ENCODE measurements at regions not wholly inside any gene's neighbourhood (a gene's known extent, or its start where the extent isn't known, plus 50 kb on each side); places are given as distances from the start of the nearest gene placed in this dataset.

DNA sequence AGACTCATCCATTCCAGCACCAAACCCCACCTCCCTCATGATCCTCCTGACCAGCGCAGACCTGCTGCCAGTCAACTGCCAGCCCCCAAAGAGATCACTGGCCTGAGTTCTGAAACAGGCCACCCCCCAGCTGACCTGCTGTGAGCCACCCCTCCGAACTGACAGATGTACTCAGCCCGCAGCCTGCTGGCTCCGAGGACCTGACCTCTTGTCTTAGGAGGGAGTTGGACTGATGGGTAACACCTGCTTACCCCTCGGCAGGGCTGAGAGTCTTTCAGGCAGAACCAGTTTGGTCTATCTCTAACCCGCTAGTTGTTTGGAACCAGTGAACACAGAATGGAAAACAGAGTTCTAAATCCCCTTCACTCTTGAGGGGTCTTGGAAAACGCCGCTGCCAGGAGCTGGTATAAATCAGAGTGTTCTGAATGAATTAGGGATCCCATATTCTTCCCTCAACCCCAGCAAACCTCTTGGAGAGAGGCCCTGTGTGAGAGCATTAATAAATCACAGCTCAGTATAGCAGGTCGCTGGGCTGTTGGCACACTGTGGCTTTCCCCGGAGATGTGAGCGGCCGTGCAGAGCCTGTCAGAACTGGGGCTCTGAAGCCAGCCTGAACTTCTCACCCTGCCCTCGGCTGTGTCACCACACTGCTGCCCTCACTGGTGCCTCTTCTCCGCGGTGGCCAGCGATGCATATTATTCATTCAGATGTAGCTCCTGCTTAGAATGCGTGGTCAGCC is 165.1 kb upstream of the NCAM1 start:
- ChIA-PET POLR2A (no interaction called here), CTCF (interaction anchor here (1.2 to 5.9 kb wide), 5 partner anchors 9 to 208 kb away, joined by 3 to 61 read pairs (median 4); no protein-coding TSS in a partner anchor)
- TF ChIP-seq, protein P1, sequence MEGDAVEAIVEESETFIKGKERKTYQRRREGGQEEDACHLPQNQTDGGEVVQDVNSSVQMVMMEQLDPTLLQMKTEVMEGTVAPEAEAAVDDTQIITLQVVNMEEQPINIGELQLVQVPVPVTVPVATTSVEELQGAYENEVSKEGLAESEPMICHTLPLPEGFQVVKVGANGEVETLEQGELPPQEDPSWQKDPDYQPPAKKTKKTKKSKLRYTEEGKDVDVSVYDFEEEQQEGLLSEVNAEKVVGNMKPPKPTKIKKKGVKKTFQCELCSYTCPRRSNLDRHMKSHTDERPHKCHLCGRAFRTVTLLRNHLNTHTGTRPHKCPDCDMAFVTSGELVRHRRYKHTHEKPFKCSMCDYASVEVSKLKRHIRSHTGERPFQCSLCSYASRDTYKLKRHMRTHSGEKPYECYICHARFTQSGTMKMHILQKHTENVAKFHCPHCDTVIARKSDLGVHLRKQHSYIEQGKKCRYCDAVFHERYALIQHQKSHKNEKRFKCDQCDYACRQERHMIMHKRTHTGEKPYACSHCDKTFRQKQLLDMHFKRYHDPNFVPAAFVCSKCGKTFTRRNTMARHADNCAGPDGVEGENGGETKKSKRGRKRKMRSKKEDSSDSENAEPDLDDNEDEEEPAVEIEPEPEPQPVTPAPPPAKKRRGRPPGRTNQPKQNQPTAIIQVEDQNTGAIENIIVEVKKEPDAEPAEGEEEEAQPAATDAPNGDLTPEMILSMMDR (IDR thresholded peaks at IDR 0.05; ENCODE audit: insufficient read depth, low read length, missing control alignments) = no peak
- no peak overlapping the region for H3K4me3 ChIP-seq (ENCODE audit: low read depth, low read length)
- DNase-seq (ENCODE audit: low read depth, low spot score) = no peak

DNA sequence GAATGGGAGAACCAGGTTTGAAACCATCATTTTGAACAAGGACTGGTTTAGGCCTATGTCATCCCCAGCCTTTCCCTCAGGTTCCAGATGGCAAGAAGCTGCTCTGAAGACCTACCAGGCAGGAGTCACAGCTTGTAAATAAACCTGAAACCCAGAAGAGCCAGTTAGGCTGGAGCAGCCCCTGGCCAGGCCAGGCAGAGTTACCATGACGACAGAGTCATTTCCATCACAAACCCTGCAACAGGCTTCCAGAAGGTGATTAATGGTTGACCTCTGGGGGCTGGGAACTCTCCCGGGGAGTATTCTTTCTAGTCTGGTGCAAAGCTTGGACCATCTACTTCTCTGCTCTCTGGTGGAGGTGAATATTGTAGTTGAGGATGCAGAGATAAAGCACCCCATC is 164.1 kb upstream of the NCAM1 start:
- CTCF ChIA-PET = interaction anchor here (5.9 kb wide), 1 partner anchor 209 kb away, joined by 61 read pairs; no protein-coding TSS in a partner anchor
- TF ChIP-seq, protein P1 (IDR thresholded peaks at IDR 0.05; ENCODE audit: insufficient read depth, low read length, missing control alignments) = no peak
- POLR2A ChIA-PET = no interaction called here
- DNase-seq (ENCODE audit: low read depth, low spot score) = no peak
- H3K4me3 ChIP-seq (ENCODE audit: low read depth, low read length) = no peak overlapping the region

DNA sequence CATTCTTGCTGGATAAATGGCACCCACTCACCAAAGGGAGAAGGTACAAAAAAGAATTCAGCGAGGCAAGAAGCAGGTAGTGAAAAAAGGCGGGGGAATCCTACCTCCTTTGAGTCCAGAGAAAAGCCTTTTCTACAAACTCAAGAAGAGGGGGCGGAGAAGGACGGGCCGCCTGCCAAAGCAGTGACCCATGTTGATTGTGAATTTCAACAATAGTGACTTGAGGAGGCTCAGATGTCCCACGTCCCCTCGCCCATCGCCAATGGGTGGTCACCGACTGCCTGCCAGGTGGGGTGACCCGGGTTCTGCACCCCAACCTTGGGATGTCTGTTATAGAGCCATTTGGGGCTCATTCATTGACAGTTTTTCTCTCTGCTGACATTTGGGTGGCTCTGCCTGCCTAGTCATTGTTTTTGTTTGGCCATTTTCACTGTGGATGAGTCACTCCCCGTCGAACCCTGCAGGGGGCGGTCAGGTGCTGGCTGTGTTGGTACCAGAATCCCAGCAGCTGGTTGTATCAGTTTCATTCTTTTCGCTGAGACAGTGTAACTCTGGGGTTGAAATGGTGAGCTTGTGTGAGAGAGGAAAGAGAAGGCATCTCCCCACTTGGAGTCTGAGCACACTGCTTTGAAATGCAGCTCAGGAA is 163.4 kb upstream of the NCAM1 start:
- ChIA-PET CTCF (interaction anchor here (1.1 to 5.9 kb wide), 2 partner anchors 210 to 492 kb away, joined by 4 to 61 read pairs; no protein-coding TSS in a partner anchor), POLR2A (no interaction called here)
- DNase-seq (ENCODE audit: low read depth, low spot score) = no peak
- TF ChIP-seq, protein P1 (IDR thresholded peaks at IDR 0.05; ENCODE audit: insufficient read depth, low read length, missing control alignments) = no peak
- H3K4me3 ChIP-seq (ENCODE audit: low read depth, low read length) = no peak overlapping the region

DNA sequence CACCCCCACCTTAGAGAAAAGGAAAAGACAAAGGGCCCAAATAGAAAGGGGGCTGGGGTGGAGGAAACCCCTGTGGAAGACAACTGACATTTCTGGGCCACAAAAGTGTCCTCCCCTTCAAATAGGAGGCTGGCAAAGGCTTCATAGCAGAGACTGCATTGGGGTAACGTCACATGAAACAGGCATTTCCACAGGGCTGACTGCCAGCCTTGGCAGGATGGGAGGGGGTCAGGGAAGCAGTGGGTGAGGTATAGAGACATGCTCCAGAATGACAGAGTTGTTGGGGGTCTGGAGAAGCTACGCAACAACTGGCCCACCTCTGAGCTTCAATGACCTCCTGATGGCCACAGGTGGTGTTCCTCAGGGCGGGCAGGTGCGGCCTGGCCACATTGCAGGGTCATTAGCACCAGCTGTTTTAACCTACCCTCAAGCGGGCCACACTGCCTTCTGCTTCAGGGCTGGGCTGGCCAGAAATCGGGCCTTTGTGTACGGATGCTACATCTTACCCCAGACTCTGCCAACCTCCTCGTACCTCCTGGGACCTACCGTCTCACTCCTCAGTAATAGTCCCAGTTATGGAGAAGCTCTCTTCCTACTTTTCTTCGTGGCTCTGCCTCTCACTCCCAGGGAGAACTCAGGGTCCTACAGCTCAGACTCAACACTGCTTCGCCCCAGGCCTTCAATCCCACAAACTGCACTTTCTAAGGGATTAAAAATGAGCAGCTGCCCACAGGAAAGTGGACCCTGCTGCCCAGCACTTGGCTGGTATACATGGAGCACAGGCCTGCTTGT is 160.0 kb upstream of the NCAM1 start:
- POLR2A ChIA-PET = no interaction called here

DNA sequence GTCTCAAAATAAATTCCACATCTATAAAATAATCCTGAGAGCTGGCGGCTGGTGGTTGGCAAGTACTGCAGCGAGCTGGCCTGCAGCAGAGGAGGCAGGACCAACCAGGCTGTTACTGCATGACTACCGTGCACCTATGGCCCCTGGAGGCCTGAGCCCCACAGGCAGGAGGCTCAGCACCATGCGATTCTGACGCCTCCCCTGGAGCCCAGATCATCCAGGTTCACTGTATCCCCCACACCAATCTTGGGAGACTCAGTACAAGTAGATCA is 159.5 kb upstream of the NCAM1 start:
- POLR2A ChIA-PET = no interaction called here
- CTCF ChIA-PET = interaction anchor here (1.1 kb wide), 1 partner anchor 214 kb away, joined by 5 read pairs; no protein-coding TSS in a partner anchor
- DNase-seq (ENCODE audit: low read depth, low spot score) = no peak
- TF ChIP-seq, protein P1 (IDR thresholded peaks at IDR 0.05; ENCODE audit: insufficient read depth, low read length, missing control alignments) = no peak
- no peak overlapping the region for H3K4me3 ChIP-seq (ENCODE audit: low read depth, low read length)

More for the DNA sequence above, 160.0 kb upstream of the NCAM1 start:
- TF ChIP-seq, protein P1 (IDR thresholded peaks at IDR 0.05; ENCODE audit: insufficient read depth, low read length, missing control alignments) = no peak
- CTCF ChIA-PET = interaction anchor here (1.1 kb wide), 1 partner anchor 213 kb away, joined by 5 read pairs; no protein-coding TSS in a partner anchor
- no peak for DNase-seq (ENCODE audit: low read depth, low spot score)
- no peak overlapping the region for H3K4me3 ChIP-seq (ENCODE audit: low read depth, low read length)

DNA sequence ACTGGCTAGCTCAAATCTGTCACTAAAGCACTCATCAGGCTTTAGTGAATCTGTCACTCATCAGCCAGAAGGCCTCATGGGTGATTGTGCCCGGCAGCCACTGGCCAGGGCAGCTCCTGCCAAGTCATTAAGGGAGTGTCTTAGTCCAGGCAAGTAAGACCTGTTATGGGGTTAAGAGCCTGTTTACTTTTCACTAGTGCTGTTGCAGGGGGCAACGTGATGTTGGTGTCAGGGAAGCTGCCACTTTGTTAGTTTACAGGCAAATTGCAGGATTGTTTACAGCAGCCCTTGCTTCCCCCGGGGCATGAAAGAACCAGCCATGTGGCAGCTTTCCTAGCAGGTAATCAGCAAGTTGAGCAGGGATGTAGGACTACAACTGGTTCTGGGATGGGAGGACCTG is 155.6 kb upstream of the NCAM1 start:
- CTCF ChIA-PET = no interaction called here

More for the DNA sequence above, 155.6 kb upstream of the NCAM1 start:
- no peak overlapping the region for H3K4me3 ChIP-seq (ENCODE audit: low read depth, low read length)
- POLR2A ChIA-PET = no interaction called here
- no peak for DNase-seq (ENCODE audit: low read depth, low spot score)
- TF ChIP-seq, protein P1 (IDR thresholded peaks at IDR 0.05; ENCODE audit: insufficient read depth, low read length, missing control alignments) = no peak
